ENCODE measurements at regions not wholly inside any gene's neighbourhood (a gene's known extent, or its start where the extent isn't known, plus 50 kb on each side); places are given as distances from the start of the nearest gene placed in this dataset.

DNA sequence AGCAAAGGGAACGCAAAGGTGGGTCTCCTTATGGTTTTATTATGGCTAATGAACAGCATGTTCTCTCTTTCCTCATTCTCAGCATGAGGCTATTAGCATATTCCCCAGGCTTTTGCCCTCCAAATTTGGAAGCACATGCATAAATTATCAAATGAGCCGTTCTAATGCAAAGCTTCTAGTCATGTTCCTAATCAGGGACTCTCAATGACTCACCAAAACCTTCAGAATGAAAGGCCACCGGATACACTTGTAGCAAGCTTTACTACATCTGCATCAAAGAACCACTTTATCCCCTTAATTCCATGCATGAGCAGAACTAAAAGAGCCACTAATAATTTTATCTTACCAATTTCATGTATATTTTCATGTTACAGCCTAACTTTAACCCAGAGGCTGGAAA lies 310.5 kb downstream of the LRATD1 start:
- ATAC-seq (no peak), FAIRE-seq (no peak), DNase-seq (ENCODE audit: extremely low read depth in 1 of 4, low spot score in 3 of 4) (no peak)
- TF ChIP-seq ZKSCAN8 (CRISPR knock-in tag; IDR thresholded peaks at IDR 0.05) (no peak), ZEB2 (IDR thresholded peaks at IDR 0.05) (no peak), ZNF830 (CRISPR knock-in tag; IDR thresholded peaks at IDR 0.05) (no peak), STAT5B (CRISPR knock-in tag; IDR thresholded peaks at IDR 0.05) (no peak), TEAD4 (IDR thresholded peaks at IDR 0.05; ENCODE audit: low read length) (no peak), TEAD4 (CRISPR knock-in tag; IDR thresholded peaks at IDR 0.05; ENCODE audit: borderline replicate concordance) (no peak), PTTG1 (tag; IDR thresholded peaks at IDR 0.05; ENCODE audit: low read depth) (no peak), KDM4B (IDR thresholded peaks at IDR 0.05; ENCODE audit: borderline replicate concordance in 2 of 2, low read depth in 1 of 2) (no peak), LEF1 (IDR thresholded peaks at IDR 0.05) (no peak), ARID1B (IDR thresholded peaks at IDR 0.05) (no peak), SLC30A9 (CRISPR knock-in tag; IDR thresholded peaks at IDR 0.05) (no peak), ZNF431 (CRISPR knock-in tag; IDR thresholded peaks at IDR 0.05) (no peak), MTA2 (IDR thresholded peaks at IDR 0.05; ENCODE audit: low read depth) (no peak), ZNF785 (CRISPR knock-in tag; IDR thresholded peaks at IDR 0.05) (no peak), MECOM (CRISPR knock-in tag; IDR thresholded peaks at IDR 0.05) (no peak)
- TF ChIP-seq, protein P1, sequence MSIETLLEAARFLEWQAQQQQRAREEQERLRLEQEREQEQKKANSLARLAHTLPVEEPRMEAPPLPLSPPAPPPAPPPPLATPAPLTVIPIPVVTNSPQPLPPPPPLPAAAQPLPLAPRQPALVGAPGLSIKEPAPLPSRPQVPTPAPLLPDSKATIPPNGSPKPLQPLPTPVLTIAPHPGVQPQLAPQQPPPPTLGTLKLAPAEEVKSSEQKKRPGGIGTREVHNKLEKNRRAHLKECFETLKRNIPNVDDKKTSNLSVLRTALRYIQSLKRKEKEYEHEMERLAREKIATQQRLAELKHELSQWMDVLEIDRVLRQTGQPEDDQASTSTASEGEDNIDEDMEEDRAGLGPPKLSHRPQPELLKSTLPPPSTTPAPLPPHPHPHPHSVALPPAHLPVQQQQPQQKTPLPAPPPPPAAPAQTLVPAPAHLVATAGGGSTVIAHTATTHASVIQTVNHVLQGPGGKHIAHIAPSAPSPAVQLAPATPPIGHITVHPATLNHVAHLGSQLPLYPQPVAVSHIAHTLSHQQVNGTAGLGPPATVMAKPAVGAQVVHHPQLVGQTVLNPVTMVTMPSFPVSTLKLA (conservative IDR thresholded peaks at IDR 0.05), result no peak
- WGBS (ENCODE audit: insufficient coverage, low coverage, missing lambda C conversion rate), result 0% methylated on average over 3 of the region's 3 CpGs
- BruUV-seq (replicated peaks), result no TSS peak
- CTCF ChIA-PET (ENCODE audit: low intra/inter-chr PET ratio), result no interaction called here
- H3K4me1 ChIP-seq (replicated peaks in 1 of 2; ENCODE audit: control insufficient read depth in 2 of 2, insufficient read depth in 2 of 2, low read length in 2 of 2), result no peaks in the 10 kb centered on the region
- no peak overlapping the region for H3K9ac ChIP-seq (ENCODE audit: insufficient read depth in 1 of 2, low read depth in 2 of 2, low read length in 2 of 2)
- POLR2A ChIA-PET, result no interaction called here
- no peaks in the 10 kb centered on the region for H4K20me1 ChIP-seq (replicated peaks; ENCODE audit: control insufficient read depth, insufficient read depth, low read length)
- H3K4me3 ChIP-seq, result no peak overlapping the region
- intact Hi-C loops (cut with micrococcal nuclease), result loop anchor here (10.0 kb wide), 1 partner anchor 1898 kb away; no protein-coding TSS in a partner anchor
- no peaks in the 10 kb centered on the region for H3K79me2 ChIP-seq (ENCODE audit: control insufficient read depth, insufficient read depth, low read length)
- H3K4me2 ChIP-seq (ENCODE audit: insufficient read depth, low read length), result no peak overlapping the region
- no peaks in the 10 kb centered on the region for H3K9me1 ChIP-seq (ENCODE audit: control insufficient read depth, insufficient read depth, low read length)
- no peak overlapping the region for H3K27ac ChIP-seq (ENCODE audit: extremely low read depth, low read depth, low read length)
- no peaks in the 10 kb centered on the region for H3K9me3 ChIP-seq (replicated peaks; ENCODE audit: control insufficient read depth, insufficient read depth, low read depth, low read length)
- in situ Hi-C loops (cut with MboI), result no loop called here
- no peaks in the 10 kb centered on the region for H3K27me3 ChIP-seq (ENCODE audit: control insufficient read depth in 2 of 2, insufficient read depth in 2 of 2, low read length in 2 of 2)
- no peaks in the 10 kb centered on the region for H3K36me3 ChIP-seq (ENCODE audit: control insufficient read depth, insufficient read depth, low read length)
- no peak overlapping the region for H2AFZ ChIP-seq (ENCODE audit: low read depth, low read length)

Measured in K562 (cell line).